ENCODE measurements at regions not wholly inside any gene's neighbourhood (a gene's known extent, or its start where the extent isn't known, plus 50 kb on each side); places are given as distances from the start of the nearest gene placed in this dataset.

DNA sequence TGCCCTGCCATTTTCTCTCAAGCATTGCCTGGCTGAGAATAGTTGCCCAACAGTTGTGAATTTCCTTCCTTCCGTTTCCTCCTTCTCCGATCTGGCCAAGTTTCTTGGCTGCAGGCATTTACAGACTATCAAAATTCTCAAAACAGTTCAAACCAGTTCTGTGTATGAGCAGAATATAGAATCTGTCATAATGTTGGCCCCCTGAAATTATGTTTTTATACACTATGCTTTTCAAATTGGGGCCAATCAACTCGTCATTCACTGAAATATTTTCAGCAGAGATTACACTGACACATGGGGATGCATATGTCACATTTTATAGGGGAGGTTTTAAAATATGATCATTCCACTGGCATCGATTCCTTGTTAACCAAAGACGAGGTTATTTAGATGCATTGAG, 284.2 kb upstream of the TMTC4 start:
- Histone ChIP-seq H3K36me3 (ENCODE audit: insufficient read depth) (no peaks in the 10 kb centered on the region; the same call in 1 of the 2 replicates), H2AFZ (no peak overlapping the region), H3K4me3 (no peak overlapping the region), H3K27ac (ENCODE audit: low read depth) (no peak overlapping the region), H3K79me2 (replicated peaks; ENCODE audit: insufficient read depth) (no peaks in the 10 kb centered on the region), H3K4me2 (no peak overlapping the region), H3F3A (replicated peaks; ENCODE audit: low read depth) (no peaks in the 10 kb centered on the region), H4K20me1 (replicated peaks; ENCODE audit: insufficient read depth) (no peaks in the 10 kb centered on the region), H3K27me3 (ENCODE audit: insufficient read depth) (no peaks in the 10 kb centered on the region), H3K4me1 (ENCODE audit: insufficient read depth) (no peaks in the 10 kb centered on the region), H3K9me2 (ENCODE audit: insufficient read depth) (peaks cover 13% of the 10 kb centered on the region)
- no peaks in the 10 kb centered on the region for H3K36me3 Mint-ChIP-seq (ENCODE audit: low read depth)
- H3K27ac Mint-ChIP-seq: no peak overlapping the region
- H3K4me3 Mint-ChIP-seq: no peak overlapping the region
- no peaks in the 10 kb centered on the region for H3K27me3 Mint-ChIP-seq (ENCODE audit: insufficient read depth, low read depth, poor library complexity)
- H3K9me3 Mint-ChIP-seq: peaks cover 2% of the 10 kb centered on the region
- ATAC-seq (no peak), DNase-seq (ENCODE audit: low spot score) (no peak)
- no peaks in the 10 kb centered on the region; the same call in 2 of the 3 replicates for H3K4me1 Mint-ChIP-seq
- TF ChIP-seq POLR2AphosphoS5 (IDR thresholded peaks at IDR 0.05; ENCODE audit: low read depth): no peak
- TF ChIP-seq, protein P1, sequence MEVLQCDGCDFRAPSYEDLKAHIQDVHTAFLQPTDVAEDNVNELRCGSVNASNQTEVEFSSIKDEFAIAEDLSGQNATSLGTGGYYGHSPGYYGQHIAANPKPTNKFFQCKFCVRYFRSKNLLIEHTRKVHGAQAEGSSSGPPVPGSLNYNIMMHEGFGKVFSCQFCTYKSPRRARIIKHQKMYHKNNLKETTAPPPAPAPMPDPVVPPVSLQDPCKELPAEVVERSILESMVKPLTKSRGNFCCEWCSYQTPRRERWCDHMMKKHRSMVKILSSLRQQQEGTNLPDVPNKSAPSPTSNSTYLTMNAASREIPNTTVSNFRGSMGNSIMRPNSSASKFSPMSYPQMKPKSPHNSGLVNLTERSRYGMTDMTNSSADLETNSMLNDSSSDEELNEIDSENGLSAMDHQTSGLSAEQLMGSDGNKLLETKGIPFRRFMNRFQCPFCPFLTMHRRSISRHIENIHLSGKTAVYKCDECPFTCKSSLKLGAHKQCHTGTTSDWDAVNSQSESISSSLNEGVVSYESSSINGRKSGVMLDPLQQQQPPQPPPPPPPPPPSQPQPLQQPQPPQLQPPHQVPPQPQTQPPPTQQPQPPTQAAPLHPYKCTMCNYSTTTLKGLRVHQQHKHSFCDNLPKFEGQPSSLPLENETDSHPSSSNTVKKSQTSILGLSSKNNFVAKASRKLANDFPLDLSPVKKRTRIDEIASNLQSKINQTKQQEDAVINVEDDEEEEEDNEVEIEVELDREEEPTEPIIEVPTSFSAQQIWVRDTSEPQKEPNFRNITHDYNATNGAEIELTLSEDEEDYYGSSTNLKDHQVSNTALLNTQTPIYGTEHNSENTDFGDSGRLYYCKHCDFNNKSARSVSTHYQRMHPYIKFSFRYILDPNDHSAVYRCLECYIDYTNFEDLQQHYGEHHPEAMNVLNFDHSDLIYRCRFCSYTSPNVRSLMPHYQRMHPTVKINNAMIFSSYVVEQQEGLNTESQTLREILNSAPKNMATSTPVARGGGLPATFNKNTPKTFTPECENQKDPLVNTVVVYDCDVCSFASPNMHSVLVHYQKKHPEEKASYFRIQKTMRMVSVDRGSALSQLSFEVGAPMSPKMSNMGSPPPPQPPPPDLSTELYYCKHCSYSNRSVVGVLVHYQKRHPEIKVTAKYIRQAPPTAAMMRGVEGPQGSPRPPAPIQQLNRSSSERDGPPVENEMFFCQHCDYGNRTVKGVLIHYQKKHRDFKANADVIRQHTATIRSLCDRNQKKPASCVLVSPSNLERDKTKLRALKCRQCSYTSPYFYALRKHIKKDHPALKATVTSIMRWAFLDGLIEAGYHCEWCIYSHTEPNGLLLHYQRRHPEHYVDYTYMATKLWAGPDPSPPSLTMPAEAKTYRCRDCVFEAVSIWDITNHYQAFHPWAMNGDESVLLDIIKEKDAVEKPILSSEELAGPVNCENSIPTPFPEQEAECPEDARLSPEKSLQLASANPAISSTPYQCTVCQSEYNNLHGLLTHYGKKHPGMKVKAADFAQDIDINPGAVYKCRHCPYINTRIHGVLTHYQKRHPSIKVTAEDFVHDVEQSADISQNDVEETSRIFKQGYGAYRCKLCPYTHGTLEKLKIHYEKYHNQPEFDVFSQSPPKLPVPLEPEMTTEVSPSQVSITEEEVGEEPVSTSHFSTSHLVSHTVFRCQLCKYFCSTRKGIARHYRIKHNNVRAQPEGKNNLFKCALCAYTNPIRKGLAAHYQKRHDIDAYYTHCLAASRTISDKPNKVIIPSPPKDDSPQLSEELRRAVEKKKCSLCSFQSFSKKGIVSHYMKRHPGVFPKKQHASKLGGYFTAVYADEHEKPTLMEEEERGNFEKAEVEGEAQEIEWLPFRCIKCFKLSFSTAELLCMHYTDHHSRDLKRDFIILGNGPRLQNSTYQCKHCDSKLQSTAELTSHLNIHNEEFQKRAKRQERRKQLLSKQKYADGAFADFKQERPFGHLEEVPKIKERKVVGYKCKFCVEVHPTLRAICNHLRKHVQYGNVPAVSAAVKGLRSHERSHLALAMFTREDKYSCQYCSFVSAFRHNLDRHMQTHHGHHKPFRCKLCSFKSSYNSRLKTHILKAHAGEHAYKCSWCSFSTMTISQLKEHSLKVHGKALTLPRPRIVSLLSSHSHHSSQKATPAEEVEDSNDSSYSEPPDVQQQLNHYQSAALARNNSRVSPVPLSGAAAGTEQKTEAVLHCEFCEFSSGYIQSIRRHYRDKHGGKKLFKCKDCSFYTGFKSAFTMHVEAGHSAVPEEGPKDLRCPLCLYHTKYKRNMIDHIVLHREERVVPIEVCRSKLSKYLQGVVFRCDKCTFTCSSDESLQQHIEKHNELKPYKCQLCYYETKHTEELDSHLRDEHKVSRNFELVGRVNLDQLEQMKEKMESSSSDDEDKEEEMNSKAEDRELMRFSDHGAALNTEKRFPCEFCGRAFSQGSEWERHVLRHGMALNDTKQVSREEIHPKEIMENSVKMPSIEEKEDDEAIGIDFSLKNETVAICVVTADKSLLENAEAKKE (CRISPR knock-in tag; IDR thresholded peaks at IDR 0.05): no peak
- no peak for TF ChIP-seq REST (IDR thresholded peaks at IDR 0.05; ENCODE audit: unreplicated experiment)
- TF ChIP-seq, protein P2, sequence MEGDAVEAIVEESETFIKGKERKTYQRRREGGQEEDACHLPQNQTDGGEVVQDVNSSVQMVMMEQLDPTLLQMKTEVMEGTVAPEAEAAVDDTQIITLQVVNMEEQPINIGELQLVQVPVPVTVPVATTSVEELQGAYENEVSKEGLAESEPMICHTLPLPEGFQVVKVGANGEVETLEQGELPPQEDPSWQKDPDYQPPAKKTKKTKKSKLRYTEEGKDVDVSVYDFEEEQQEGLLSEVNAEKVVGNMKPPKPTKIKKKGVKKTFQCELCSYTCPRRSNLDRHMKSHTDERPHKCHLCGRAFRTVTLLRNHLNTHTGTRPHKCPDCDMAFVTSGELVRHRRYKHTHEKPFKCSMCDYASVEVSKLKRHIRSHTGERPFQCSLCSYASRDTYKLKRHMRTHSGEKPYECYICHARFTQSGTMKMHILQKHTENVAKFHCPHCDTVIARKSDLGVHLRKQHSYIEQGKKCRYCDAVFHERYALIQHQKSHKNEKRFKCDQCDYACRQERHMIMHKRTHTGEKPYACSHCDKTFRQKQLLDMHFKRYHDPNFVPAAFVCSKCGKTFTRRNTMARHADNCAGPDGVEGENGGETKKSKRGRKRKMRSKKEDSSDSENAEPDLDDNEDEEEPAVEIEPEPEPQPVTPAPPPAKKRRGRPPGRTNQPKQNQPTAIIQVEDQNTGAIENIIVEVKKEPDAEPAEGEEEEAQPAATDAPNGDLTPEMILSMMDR (conservative IDR thresholded peaks at IDR 0.05; ENCODE audit: low read depth in 2 of 2): no peak
- TF ChIP-seq CREB1 (CRISPR knock-in tag; IDR thresholded peaks at IDR 0.05; ENCODE audit: low read depth): no peak
- no peak for TF ChIP-seq EZH2phosphoT487 (IDR thresholded peaks at IDR 0.05; ENCODE audit: unreplicated experiment)
- no peak for TF ChIP-seq ZNF331 (CRISPR knock-in tag; IDR thresholded peaks at IDR 0.05; ENCODE audit: low read depth)
- TF ChIP-seq EZH2 (IDR thresholded peaks at IDR 0.05; ENCODE audit: low read depth, unreplicated experiment): no peak
- TF ChIP-seq, protein P3, sequence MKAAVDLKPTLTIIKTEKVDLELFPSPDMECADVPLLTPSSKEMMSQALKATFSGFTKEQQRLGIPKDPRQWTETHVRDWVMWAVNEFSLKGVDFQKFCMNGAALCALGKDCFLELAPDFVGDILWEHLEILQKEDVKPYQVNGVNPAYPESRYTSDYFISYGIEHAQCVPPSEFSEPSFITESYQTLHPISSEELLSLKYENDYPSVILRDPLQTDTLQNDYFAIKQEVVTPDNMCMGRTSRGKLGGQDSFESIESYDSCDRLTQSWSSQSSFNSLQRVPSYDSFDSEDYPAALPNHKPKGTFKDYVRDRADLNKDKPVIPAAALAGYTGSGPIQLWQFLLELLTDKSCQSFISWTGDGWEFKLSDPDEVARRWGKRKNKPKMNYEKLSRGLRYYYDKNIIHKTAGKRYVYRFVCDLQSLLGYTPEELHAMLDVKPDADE (IDR thresholded peaks at IDR 0.05): no peak
- TF ChIP-seq JUNB (IDR thresholded peaks at IDR 0.05; ENCODE audit: unreplicated experiment): no peak
- no peak for TF ChIP-seq STAT1 (IDR thresholded peaks at IDR 0.05; ENCODE audit: unreplicated experiment)
- no peak for TF ChIP-seq ZNF114 (CRISPR knock-in tag; IDR thresholded peaks at IDR 0.05)

Data from GM23338 (cell line).